Karpas-422 (cell line): ENCODE measurements at regions not wholly inside any gene's neighbourhood (a gene's known extent, or its start where the extent isn't known, plus 50 kb on each side); places are given as distances from the start of the nearest gene placed in this dataset.

Experiments
- DNase-seq: peaks from one replicate; pipeline ENCODE4 v3.0.0-alpha.2; 2015
- H2AFZ ChIP-seq: fragments of 200-600 bp; sonication (generic); 2 replicates; pipeline ENCODE4 v1.6.1; 2014; ENCODE audit warnings: antibody characterized with exemption, low read length, mixed read lengths
- H3K27ac ChIP-seq: fragments of 200-600 bp; sonication (generic); 2 replicates; pipeline ENCODE4 v1.5.1; 2014; ENCODE audit warnings: mild to moderate bottlenecking, low read length, moderate library complexity
- H3K27me3 ChIP-seq: fragments of 200-600 bp; sonication (generic); 2 replicates; pipeline ENCODE4 v1.6.1; 2014; ENCODE audit warnings: low read length, mixed read lengths
- H3K36me3 ChIP-seq: fragments of 200-600 bp; sonication (generic); 2 replicates; pipeline ENCODE4 v1.6.1; 2014; ENCODE audit warnings: low read length, mixed read lengths; ENCODE audit not compliant: insufficient read depth
- H3K4me1 ChIP-seq: fragments of 200-600 bp; sonication (generic); 2 replicates; pipeline ENCODE4 v1.6.1; 2014; ENCODE audit warnings: mild to moderate bottlenecking, low read length, mixed read lengths
- H3K4me2 ChIP-seq: fragments of 200-600 bp; sonication (generic); 2 replicates; pipeline ENCODE4 v1.6.1; 2014; ENCODE audit warnings: low read length, low read depth, mild to moderate bottlenecking; ENCODE audit not compliant: poor library complexity, severe bottlenecking
- H3K4me3 ChIP-seq: fragments of 200-600 bp; sonication (generic); 2 replicates; pipeline ENCODE4 v1.5.1; 2014; ENCODE audit warnings: mild to moderate bottlenecking, antibody characterized with exemption, low read length, mixed read lengths
- H3K79me2 ChIP-seq: fragments of 200-600 bp; sonication (generic); 2 replicates; pipeline ENCODE4 v1.6.1; 2014; ENCODE audit warnings: mild to moderate bottlenecking, low read length, mixed read lengths
- H3K9ac ChIP-seq: fragments of 200-600 bp; sonication (generic); 2 replicates; pipeline ENCODE4 v1.6.0; 2014; ENCODE audit warnings: low read length
- H3K9me2 ChIP-seq: fragments of 200-600 bp; sonication (generic), shearing (Covaris generic); replicated peaks from 2 replicates; pipeline ENCODE4 v1.6.0; 2014; ENCODE audit warnings: mild to moderate bottlenecking, low read length, moderate library complexity; ENCODE audit not compliant: insufficient read depth
- H3K9me3 ChIP-seq: fragments of 300-700, 200-600 bp; sonication (generic); 2 replicates; pipeline ENCODE4 v1.6.1; 2014; ENCODE audit warnings: low read length, mixed read lengths
- H4K20me1 ChIP-seq: fragments of 200-600 bp; sonication (generic); 2 replicates; pipeline ENCODE4 v1.6.1; 2014; ENCODE audit warnings: mild to moderate bottlenecking, antibody characterized with exemption, low read length, low read depth; ENCODE audit not compliant: insufficient read depth

- Histone ChIP-seq H3K79me2 (no peaks in the 10 kb centered on the region), H3K27me3 (no peaks in the 10 kb centered on the region), H3K27ac (no peak overlapping the region), H3K4me1 (no peaks in the 10 kb centered on the region), H3K36me3 (no peaks in the 10 kb centered on the region), H4K20me1 (no peaks in the 10 kb centered on the region), H3K9me3 (peaks cover 41% of the 10 kb centered on the region), H3K4me3 (no peak overlapping the region), H2AFZ (no peak overlapping the region), H3K4me2 (no peak overlapping the region), H3K9me2 (no peaks in the 10 kb centered on the region), H3K9ac (no peak overlapping the region)
- DNase-seq, result no peak
These were observed 667.9 kb upstream of the CDH7 start for GRCh38 chr18:65082907-65083306.

GRCh38 chr18:65081786-65082185, 669.0 kb upstream of the CDH7 start:
- Histone ChIP-seq H3K4me2 (no peak overlapping the region), H3K4me3 (no peak overlapping the region), H3K9me2 (no peaks in the 10 kb centered on the region; the same call in 1 of the 2 replicates), H3K4me1 (no peaks in the 10 kb centered on the region), H2AFZ (no peak overlapping the region), H3K27ac (no peak overlapping the region), H3K79me2 (no peaks in the 10 kb centered on the region), H3K9me3 (peaks cover 46% of the 10 kb centered on the region), H3K27me3 (no peaks in the 10 kb centered on the region), H3K9ac (no peak overlapping the region), H3K36me3 (no peaks in the 10 kb centered on the region), H4K20me1 (no peaks in the 10 kb centered on the region)
- no peak for DNase-seq

- no peaks in the 10 kb centered on the region for H3K36me3 ChIP-seq
- H3K9me3 ChIP-seq, result peaks cover 47% of the 10 kb centered on the region
- no peaks in the 10 kb centered on the region; the same call in 1 of the 2 replicates for H3K9me2 ChIP-seq
- no peak overlapping the region for H2AFZ ChIP-seq
- no peak for DNase-seq
- H3K4me3 ChIP-seq, result no peak overlapping the region
- no peaks in the 10 kb centered on the region for H3K27me3 ChIP-seq
- H4K20me1 ChIP-seq, result no peaks in the 10 kb centered on the region
- H3K4me1 ChIP-seq, result no peaks in the 10 kb centered on the region
- no peaks in the 10 kb centered on the region for H3K79me2 ChIP-seq
- no peak overlapping the region for H3K9ac ChIP-seq
- H3K4me2 ChIP-seq, result no peak overlapping the region
- no peak overlapping the region for H3K27ac ChIP-seq
These were observed 677.7 kb upstream of the CDH7 start for GRCh38 chr18:65073060-65073550.

GRCh38 chr18:65057439-65058083, 693.3 kb upstream of the CDH7 start:
- Histone ChIP-seq H3K27me3 (no peaks in the 10 kb centered on the region), H3K9me2 (no peaks in the 10 kb centered on the region), H3K4me2 (peak overlapping the region; percentile 66), H3K79me2 (no peaks in the 10 kb centered on the region), H3K27ac (no peak overlapping the region), H2AFZ (peak overlapping the region; percentile 47), H3K36me3 (no peaks in the 10 kb centered on the region), H3K9me3 (peaks cover 4% of the 10 kb centered on the region; the same call in 1 of the 2 replicates), H3K9ac (peak overlapping the region; percentile 17; the same call in 1 of the 2 replicates), H4K20me1 (no peaks in the 10 kb centered on the region), H3K4me1 (peaks cover 4% of the 10 kb centered on the region; the same call in 1 of the 2 replicates), H3K4me3 (peak overlapping the region; percentile 58)
- no peak for DNase-seq

- Histone ChIP-seq H3K79me2 (no peaks in the 10 kb centered on the region), H3K27me3 (no peaks in the 10 kb centered on the region), H3K27ac (no peak overlapping the region), H3K9me2 (0 out of 2 replicates have a peak, but pooled peaks cover 5% of the 10 kb centered on the region), H3K4me3 (no peak overlapping the region), H3K9me3 (peaks cover 5% of the 10 kb centered on the region; the same call in 1 of the 2 replicates), H3K36me3 (no peaks in the 10 kb centered on the region), H2AFZ (no peak overlapping the region), H3K4me1 (peaks cover 4% of the 10 kb centered on the region; the same call in 1 of the 2 replicates), H4K20me1 (no peaks in the 10 kb centered on the region), H3K9ac (no peak overlapping the region), H3K4me2 (no peak overlapping the region)
- DNase-seq, result no peak
These were observed 694.2 kb upstream of the CDH7 start for GRCh38 chr18:65056575-65056974.

GRCh38 chr18:65049586-65049985, 701.2 kb upstream of the CDH7 start:
- no peak overlapping the region for H2AFZ ChIP-seq
- no peaks in the 10 kb centered on the region for H3K79me2 ChIP-seq
- H3K9me3 ChIP-seq, result peaks cover 47% of the 10 kb centered on the region
- no peaks in the 10 kb centered on the region for H3K36me3 ChIP-seq
- H3K27me3 ChIP-seq, result no peaks in the 10 kb centered on the region
- H3K9ac ChIP-seq, result no peak overlapping the region
- no peak overlapping the region for H3K27ac ChIP-seq
- no peaks in the 10 kb centered on the region for H4K20me1 ChIP-seq
- no peak overlapping the region for H3K4me2 ChIP-seq
- H3K4me1 ChIP-seq, result no peaks in the 10 kb centered on the region
- DNase-seq, result no peak
- H3K4me3 ChIP-seq, result no peak overlapping the region
- H3K9me2 ChIP-seq, result 0 out of 2 replicates have a peak, but pooled peaks cover 5% of the 10 kb centered on the region

- H3K4me3 ChIP-seq, result no peak overlapping the region
- DNase-seq, result no peak
These were observed 711.2 kb upstream of the CDH7 start for GRCh38 chr18:65039578-65039977.

GRCh38 chr18:65035701-65036100, 715.1 kb upstream of the CDH7 start:
- no peak overlapping the region for H3K9ac ChIP-seq
- no peak overlapping the region for H3K4me2 ChIP-seq
- no peak overlapping the region for H3K4me3 ChIP-seq
- H3K4me1 ChIP-seq, result no peaks in the 10 kb centered on the region
- H3K27me3 ChIP-seq, result no peaks in the 10 kb centered on the region
- H4K20me1 ChIP-seq, result no peaks in the 10 kb centered on the region
- no peak for DNase-seq
- H3K79me2 ChIP-seq, result no peaks in the 10 kb centered on the region
- H3K9me3 ChIP-seq, result peaks cover 32% of the 10 kb centered on the region
- no peak overlapping the region for H2AFZ ChIP-seq
- H3K27ac ChIP-seq, result no peak overlapping the region
- H3K9me2 ChIP-seq, result peaks cover 4% of the 10 kb centered on the region; the same call in 1 of the 2 replicates
- no peaks in the 10 kb centered on the region for H3K36me3 ChIP-seq

More at GRCh38 chr18:65039578-65039977, 711.2 kb upstream of the CDH7 start:
- Histone ChIP-seq H3K27me3 (no peaks in the 10 kb centered on the region), H3K27ac (no peak overlapping the region), H3K4me1 (no peaks in the 10 kb centered on the region), H3K9me2 (peaks cover 4% of the 10 kb centered on the region; the same call in 1 of the 2 replicates), H4K20me1 (no peaks in the 10 kb centered on the region), H3K4me2 (no peak overlapping the region), H3K9ac (no peak overlapping the region), H3K9me3 (peaks cover 27% of the 10 kb centered on the region), H2AFZ (no peak overlapping the region), H3K79me2 (no peaks in the 10 kb centered on the region), H3K36me3 (no peaks in the 10 kb centered on the region)
